H1 (cell line): ENCODE measurements at regions not wholly inside any gene's neighbourhood (a gene's known extent, or its start where the extent isn't known, plus 50 kb on each side); places are given as distances from the start of the nearest gene placed in this dataset.

Experiments
- CTCF ChIA-PET: fragments of 300-600 bp; sonication (Branson Sonifier 250); formaldehyde crosslinking; loops from one replicate; lab custom pipeline; 2021; ENCODE audit not compliant: partially characterized antibody; lab: Charles Lee
- POLR2A ChIA-PET: fragments of 300-600 bp; sonication (Branson Sonifier 250); formaldehyde crosslinking; loops from one replicate; lab custom pipeline; 2021; ENCODE audit warnings: inconsistent platforms; ENCODE audit not compliant: partially characterized antibody; lab: Charles Lee
- DNase-seq, 2 experiments: peaks; one replicate each; pipeline versions ENCODE4 v3.0.0 to v3.0.0-alpha.2; 2010 to 2022; ENCODE audit warnings: low spot score in 2 of 2, low read depth in 1 of 2, mixed read lengths in 1 of 2
- FAIRE-seq: peaks from 2 replicates; lab custom pipeline; 2011; peaks lifted over from hg19 to GRCh38; lab: Jason Lieb, UNC
- H2AFZ ChIP-seq: 2 replicates; pipeline ENCODE4 v1.8.1; 2012; ENCODE audit warnings: low read length, inconsistent platforms
- H2AK5ac ChIP-seq: 2 replicates; pipeline ENCODE4 v1.6.1; 2013; ENCODE audit warnings: low read depth, low read length
- H2BK120ac ChIP-seq: replicated peaks from 2 replicates; pipeline ENCODE3; 2013; ENCODE audit warnings: low read depth, low read length, inconsistent platforms
- H2BK12ac ChIP-seq: 2 replicates; pipeline ENCODE4 v1.6.1; 2013; ENCODE audit warnings: low read depth, low read length
- H2BK15ac ChIP-seq: 2 replicates; pipeline ENCODE4 v1.6.1; 2013; ENCODE audit warnings: low read length
- H2BK20ac ChIP-seq: 2 replicates; pipeline ENCODE4 v1.6.1; 2013; ENCODE audit warnings: low read length
- H2BK5ac ChIP-seq: 2 replicates; pipeline ENCODE4 v1.6.1; 2013; ENCODE audit warnings: low read depth, low read length
- H3K14ac ChIP-seq: 2 replicates; pipeline ENCODE4 v1.6.1; 2013; ENCODE audit warnings: inconsistent platforms; ENCODE audit not compliant: insufficient read length
- H3K18ac ChIP-seq: 2 replicates; pipeline ENCODE4 v1.6.1; 2013; ENCODE audit warnings: low read length; ENCODE audit errors: extremely low read depth
- H3K23ac ChIP-seq: 2 replicates; pipeline ENCODE4 v1.6.1; 2013; ENCODE audit warnings: inconsistent platforms; ENCODE audit not compliant: insufficient read length
- H3K23me2 ChIP-seq: 2 replicates; pipeline ENCODE4 v1.6.1; 2013; ENCODE audit warnings: low read depth, low read length
- H3K27ac ChIP-seq: 2 replicates; pipeline ENCODE4 v1.6.1; 2011; ENCODE audit warnings: low read depth, low read length, inconsistent platforms
- H3K27me3 ChIP-seq, 4 experiments: replicated peaks in 1 of 4; 1 replicate in 1 of 4; 2 replicates in 3 of 4; pipeline versions ENCODE4 v1.6.1 to v1.8.1; 2011 to 2013; ENCODE audit warnings: low read length in 3 of 4, mild to moderate bottlenecking in 3 of 4, inconsistent platforms in 2 of 4, mixed read lengths in 2 of 4, moderate library complexity in 1 of 4; ENCODE audit not compliant: control insufficient read depth in 3 of 4, insufficient read depth in 3 of 4; ENCODE audit errors: extremely low read depth in 1 of 4
- H3K36me3 ChIP-seq, 4 experiments: 2 replicates each; pipeline versions ENCODE4 v1.6.1 to v1.8.1; 2011 to 2013; ENCODE audit warnings: mild to moderate bottlenecking in 4 of 4, low read length in 3 of 4, moderate library complexity in 2 of 4, control low read depth in 1 of 4, inconsistent platforms in 1 of 4; ENCODE audit not compliant: insufficient read depth in 4 of 4, control insufficient read depth in 2 of 4
- H3K4ac ChIP-seq: replicated peaks from 2 replicates; pipeline ENCODE3; 2013; ENCODE audit warnings: low read length, low read depth, mixed read lengths, inconsistent platforms; ENCODE audit not compliant: insufficient read length
- H3K4me1 ChIP-seq, 4 experiments: replicated peaks in 1 of 4; 1 replicate in 1 of 4; 2 replicates in 3 of 4; pipeline versions ENCODE4 v1.6.1 to v1.8.1; 2011 to 2013; ENCODE audit warnings: low read length in 3 of 4, inconsistent platforms in 2 of 4, mixed read lengths in 1 of 4; ENCODE audit not compliant: insufficient read depth in 4 of 4, control insufficient read depth in 3 of 4
- H3K4me2 ChIP-seq, 2 experiments: 2 replicates each; pipeline versions ENCODE4 v1.6.1 to v1.8.1; 2011 to 2013; ENCODE audit warnings: low read depth in 2 of 2, low read length in 2 of 2, control low read depth in 1 of 2, inconsistent platforms in 1 of 2, mild to moderate bottlenecking in 1 of 2; ENCODE audit not compliant: insufficient read depth in 1 of 2
- H3K4me3 ChIP-seq, 4 experiments: fragments of 200-600, 300-600 bp in 1 of 4; sonication (generic), shearing (Covaris generic), sonication (Bioruptor Twin) in 1 of 4; 2 replicates each; pipeline versions ENCODE4 v1.5.1 to v1.8.1; 2011 to 2016; ENCODE audit warnings: low read length in 4 of 4, low read depth in 3 of 4, control low read depth in 2 of 4, inconsistent platforms in 2 of 4, mild to moderate bottlenecking in 2 of 4, mixed read lengths in 1 of 4, moderate library complexity in 1 of 4; ENCODE audit not compliant: insufficient read depth in 2 of 4; ENCODE audit errors: extremely low read depth in 1 of 4
- H3K56ac ChIP-seq: replicated peaks from 2 replicates; pipeline ENCODE3; 2013; ENCODE audit warnings: low read depth, mild to moderate bottlenecking, mixed read lengths, low read length, inconsistent platforms; ENCODE audit not compliant: insufficient read length
- H3K79me1 ChIP-seq: 2 replicates; pipeline ENCODE4 v1.6.1; 2013; ENCODE audit warnings: low read depth, low read length, control low read depth
- H3K79me2 ChIP-seq, 2 experiments: 2 replicates each; pipeline versions ENCODE4 v1.6.1 to v1.8.1; 2012 to 2013; ENCODE audit warnings: low read length in 2 of 2, mild to moderate bottlenecking in 2 of 2, inconsistent platforms in 1 of 2; ENCODE audit not compliant: insufficient read depth in 2 of 2, control insufficient read depth in 1 of 2
- H3K9ac ChIP-seq, 4 experiments: replicated peaks in 1 of 4; 1 replicate in 1 of 4; 2 replicates in 3 of 4; pipeline versions ENCODE4 v1.6.1 to v1.8.1; 2011 to 2013; ENCODE audit warnings: low read depth in 3 of 4, low read length in 3 of 4, control low read depth in 2 of 4, mild to moderate bottlenecking in 2 of 4, moderate library complexity in 2 of 4, inconsistent platforms in 1 of 4; ENCODE audit errors: extremely low read depth in 1 of 4
- H3K9me3 ChIP-seq, 2 experiments: 2 replicates each; pipeline versions ENCODE4 v1.6.1 to v1.8.1; 2012 to 2013; ENCODE audit warnings: mild to moderate bottlenecking in 2 of 2, moderate library complexity in 2 of 2, control low read depth in 1 of 2, inconsistent platforms in 1 of 2, low read depth in 1 of 2, low read length in 1 of 2, mixed read lengths in 1 of 2; ENCODE audit not compliant: insufficient read depth in 2 of 2
- H4K20me1 ChIP-seq, 2 experiments: replicated peaks in 1 of 2; 2 replicates each; pipeline versions ENCODE3 to v1.8.1; 2011 to 2013; ENCODE audit warnings: inconsistent platforms in 2 of 2, low read length in 2 of 2, mild to moderate bottlenecking in 1 of 2; ENCODE audit not compliant: insufficient read depth in 2 of 2, control insufficient read depth in 1 of 2
- H4K5ac ChIP-seq: 2 replicates; pipeline ENCODE4 v1.6.1; 2013; ENCODE audit warnings: low read length, low read depth, mixed read lengths, inconsistent platforms; ENCODE audit not compliant: insufficient read length
- H4K8ac ChIP-seq: 2 replicates; pipeline ENCODE4 v1.8.0; 2013; ENCODE audit warnings: mild to moderate bottlenecking, moderate library complexity, low read length, inconsistent platforms; ENCODE audit not compliant: insufficient read depth; ENCODE audit errors: extremely low read depth
- H4K91ac ChIP-seq: replicated peaks from 2 replicates; pipeline ENCODE3; 2013; ENCODE audit warnings: low read length, mixed read lengths, inconsistent platforms; ENCODE audit not compliant: insufficient read length
- CBX8 ChIP-seq: fragments of 300-800, 300-1000 bp; sonication (generic); IDR thresholded peaks from 2 replicates; pipeline ENCODE4 v1.7.1; 2016; ENCODE audit warnings: low read depth, low read length, borderline replicate concordance
- GABPA ChIP-seq: IDR thresholded peaks from 2 replicates; pipeline ENCODE4 v1.6.1; 2011; ENCODE audit warnings: mild to moderate bottlenecking, low read length, moderate library complexity, borderline replicate concordance; ENCODE audit not compliant: insufficient read depth
- SP1 ChIP-seq: IDR thresholded peaks from 2 replicates; pipeline ENCODE4 v1.6.1; 2011; ENCODE audit warnings: low read depth, low read length
- WGBS, 2 experiments: shearing (Covaris generic) in 1 of 2; methylation state at CpG; one replicate each; pipeline versions ENCODE4 v1.1.6 to v1.1.7; 2013 to 2015; ENCODE audit warnings: low lambda C conversion rate in 2 of 2, mixed read lengths in 2 of 2, inconsistent platforms in 1 of 2, low coverage in 1 of 2, missing lambda C conversion rate in 1 of 2; ENCODE audit not compliant: insufficient replicate concordance in 2 of 2, insufficient coverage in 1 of 2, insufficient read length in 1 of 2; ENCODE audit errors: extremely low coverage in 1 of 2, missing lambda C conversion rate in 1 of 2; 5-methylcytosine and 5-hydroxymethylcytosine counted together

DNA sequence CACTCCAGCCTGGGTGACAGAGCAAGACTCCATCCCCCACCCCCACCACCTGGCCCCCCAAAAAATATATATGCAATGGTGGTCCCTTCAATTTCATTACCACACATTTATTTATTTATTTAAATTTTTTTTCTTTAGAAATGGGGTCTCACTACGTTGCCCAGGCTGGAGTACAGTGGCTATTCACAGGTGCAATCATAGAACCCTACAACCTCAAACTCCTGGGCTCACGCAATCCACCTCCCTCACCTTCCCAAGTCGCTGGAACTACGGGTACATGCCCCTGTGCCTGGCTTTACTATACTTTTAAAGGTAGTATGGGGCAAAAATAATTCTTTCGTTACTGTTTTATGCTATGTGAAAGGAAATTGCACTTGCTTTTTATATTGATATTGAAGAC is 50.9 kb upstream of the EP300 start:
- Histone ChIP-seq H3K27me3 (no peaks in the 10 kb centered on the region), H3K27ac (no peak overlapping the region), H3K56ac (no peak overlapping the region), H4K20me1 (no peaks in the 10 kb centered on the region), H3K4me1 (no peaks in the 10 kb centered on the region), H4K91ac (no peak overlapping the region), H3K9ac (no peak overlapping the region), H2BK20ac (no peak overlapping the region), H4K8ac (no peak overlapping the region), H3K23me2 (no peaks in the 10 kb centered on the region), H3K9me3 (no peaks in the 10 kb centered on the region), H2AFZ (no peak overlapping the region), H3K4me2 (no peak overlapping the region), H3K23ac (no peak overlapping the region), H3K36me3 (no peaks in the 10 kb centered on the region), H2BK15ac (no peak overlapping the region), H2BK5ac (no peak overlapping the region), H3K14ac (no peak overlapping the region), H3K79me1 (no peaks in the 10 kb centered on the region), H2BK12ac (no peak overlapping the region), H2AK5ac (no peak overlapping the region), H3K79me2 (no peaks in the 10 kb centered on the region), H4K5ac (no peak overlapping the region), H3K4me3 (no peak overlapping the region), H2BK120ac (no peak overlapping the region), H3K18ac (no peak overlapping the region), H3K4ac (no peak overlapping the region)
- no peak for TF ChIP-seq CBX8
- no peak for TF ChIP-seq GABPA
- no peak for TF ChIP-seq SP1
- ChIA-PET CTCF (no interaction called here), POLR2A (no interaction called here)
- FAIRE-seq (no peak), DNase-seq (no peak)
- 95% methylated on average over 5 of the region's 5 CpGs; no CpG with 5 or more reads in 1 of the 2 experiments for whole genome bisulfite sequencing, 2 experiments
